MCF 10A (cell line): ENCODE measurements at regions not wholly inside any gene's neighbourhood (a gene's known extent, or its start where the extent isn't known, plus 50 kb on each side); places are given as distances from the start of the nearest gene placed in this dataset.

Experiments
- BruUV-seq: library from RNA; stranded (reverse); fragments of 400-500 nt; replicated peaks from 2 replicates; lab custom pipeline; 2021; lab: Mats Ljungman, UMichigan
- CTCF ChIA-PET: fragments of 300-600 bp; sonication (Branson Sonifier 250); formaldehyde crosslinking; extraction: SDS; loops from one replicate; lab custom pipeline; 2021; ENCODE audit warnings: antibody characterized with exemption, inconsistent platforms; lab: Yijun Ruan, JAX
- POLR2A ChIA-PET: fragments of 300-600, 350-650 bp; sonication (Branson Sonifier 250); formaldehyde crosslinking; extraction: SDS; loops from one replicate; lab custom pipeline; 2020; ENCODE audit warnings: antibody characterized with exemption, inconsistent platforms; lab: Yijun Ruan, JAX
- DNase-seq: peaks from one replicate; pipeline ENCODE4 v3.0.0-alpha.2; 2018; ENCODE audit not compliant: unreplicated experiment
- H3K27ac Mint-ChIP-seq: one replicate; pipeline ENCODE4 v1.8.0; 2022; ENCODE audit warnings: mild to moderate bottlenecking, low read depth, mixed read lengths; ENCODE audit not compliant: unreplicated experiment
- H3K27me3 Mint-ChIP-seq: one replicate; pipeline ENCODE4 v1.8.0; 2022; ENCODE audit warnings: mixed read lengths; ENCODE audit not compliant: insufficient read depth, unreplicated experiment
- H3K36me3 Mint-ChIP-seq: one replicate; pipeline ENCODE4 v1.8.0; 2022; ENCODE audit warnings: mild to moderate bottlenecking, moderate library complexity, mixed read lengths; ENCODE audit not compliant: insufficient read depth, unreplicated experiment
- H3K4me1 Mint-ChIP-seq: one replicate; pipeline ENCODE4 v1.8.0; 2022; ENCODE audit warnings: mixed read lengths; ENCODE audit not compliant: insufficient read depth, unreplicated experiment
- H3K4me3 Mint-ChIP-seq: one replicate; pipeline ENCODE4 v1.8.0; 2022; ENCODE audit warnings: mild to moderate bottlenecking, moderate library complexity, mixed read lengths; ENCODE audit not compliant: unreplicated experiment
- H3K9me3 Mint-ChIP-seq: one replicate; pipeline ENCODE4 v1.8.0; 2022; ENCODE audit warnings: mixed read lengths; ENCODE audit not compliant: unreplicated experiment
- CTCF ChIP-seq: fragments of 200-600 bp; IDR thresholded peaks from one replicate; pipeline ENCODE4 v1.8.0; 2022; ENCODE audit warnings: antibody characterized with exemption, mild to moderate bottlenecking; ENCODE audit not compliant: unreplicated experiment
- intact Hi-C: fragments of 100-400 bp; cut with micrococcal nuclease; formaldehyde crosslinking; loops from 2 replicates; pipeline ENCODE4 v1.14.1; 2022

- ChIA-PET POLR2A (no interaction called here), CTCF (no interaction called here)
- Mint-ChIP-seq H3K4me3 (no peak overlapping the region), H3K9me3 (no peaks in the 10 kb centered on the region), H3K27me3 (peaks cover 18% of the 10 kb centered on the region), H3K4me1 (no peaks in the 10 kb centered on the region), H3K36me3 (no peaks in the 10 kb centered on the region), H3K27ac (no peak overlapping the region)
- intact Hi-C loops: no loop called here
- no peak for TF ChIP-seq CTCF
- no TSS peak for BruUV-seq
- DNase-seq: no peak
These were observed 527.1 kb upstream of the ARRDC3 start for GRCh38 chr5:91910247-91910646.

- TF ChIP-seq CTCF: no peak
- Mint-ChIP-seq H3K27me3 (peaks cover 55% of the 10 kb centered on the region), H3K36me3 (no peaks in the 10 kb centered on the region), H3K4me1 (no peaks in the 10 kb centered on the region), H3K9me3 (no peaks in the 10 kb centered on the region), H3K4me3 (no peak overlapping the region), H3K27ac (no peak overlapping the region)
- POLR2A ChIA-PET: no interaction called here
- CTCF ChIA-PET: no interaction called here
- no peak for DNase-seq
- intact Hi-C loops: no loop called here
- no TSS peak for BruUV-seq
These were observed 523.4 kb upstream of the ARRDC3 start for GRCh38 chr5:91906494-91906893.

GRCh38 chr5:91906027-91906426 lies 522.9 kb upstream of the ARRDC3 start:
- Mint-ChIP-seq H3K9me3 (no peaks in the 10 kb centered on the region), H3K4me3 (no peak overlapping the region), H3K4me1 (no peaks in the 10 kb centered on the region), H3K27me3 (peaks cover 58% of the 10 kb centered on the region), H3K36me3 (no peaks in the 10 kb centered on the region), H3K27ac (no peak overlapping the region)
- ChIA-PET POLR2A (no interaction called here), CTCF (no interaction called here)
- no TSS peak for BruUV-seq
- no peak for TF ChIP-seq CTCF
- intact Hi-C loops: no loop called here
- DNase-seq: no peak

- H3K36me3 Mint-ChIP-seq: no peaks in the 10 kb centered on the region
- H3K4me3 Mint-ChIP-seq: no peak overlapping the region
- CTCF ChIA-PET: no interaction called here
- no peaks in the 10 kb centered on the region for H3K4me1 Mint-ChIP-seq
- DNase-seq: no peak
- peaks cover 38% of the 10 kb centered on the region for H3K27me3 Mint-ChIP-seq
- TF ChIP-seq CTCF: no peak
- intact Hi-C loops: no loop called here
- H3K9me3 Mint-ChIP-seq: no peaks in the 10 kb centered on the region
- POLR2A ChIA-PET: no interaction called here
- H3K27ac Mint-ChIP-seq: no peak overlapping the region
- no TSS peak for BruUV-seq
These were observed 515.8 kb upstream of the ARRDC3 start for GRCh38 chr5:91898898-91899297.
